Fibroblast of the aortic adventitia (primary cell): ENCODE measurements at regions not wholly inside any gene's neighbourhood (a gene's known extent, or its start where the extent isn't known, plus 50 kb on each side); places are given as distances from the start of the nearest gene placed in this dataset.
A peak's percentile ranks its signal among the peaks of the same experiment; 100 is the strongest.
"Not testable (repeated sequence)": the region's sequence is repeated elsewhere in the genome, so short reads cannot be mapped to it uniquely, and the experiment has no call there.

Experiments used
- DNase-seq: peaks from one replicate; pipeline ENCODE4 v3.0.0-alpha.2; 2010; ENCODE audit warnings: low read depth
- H3K4me3 ChIP-seq: 2 replicates; pipeline ENCODE4 v1.5.1; 2011; ENCODE audit warnings: low read depth, mild to moderate bottlenecking, control low read depth, low read length, moderate library complexity
- CTCF ChIP-seq: IDR thresholded peaks from 2 replicates; pipeline ENCODE4 v1.5.1; 2011; ENCODE audit warnings: mild to moderate bottlenecking, low read length, control low read depth, inconsistent platforms; ENCODE audit not compliant: insufficient read depth

- DNase-seq = no peak
- TF ChIP-seq CTCF = no peak
- no peak overlapping the region for H3K4me3 ChIP-seq
These were observed 321.5 kb upstream of the FSIP2 start for GRCh38 chr2:185417111-185417510.

- DNase-seq = no peak
- no peak overlapping the region for H3K4me3 ChIP-seq
- no peak for TF ChIP-seq CTCF
These were observed 320.9 kb upstream of the FSIP2 start for GRCh38 chr2:185417688-185418087.

GRCh38 chr2:185424958-185425629 is 313.5 kb upstream of the FSIP2 start:
- not testable (repeated sequence) for DNase-seq, H3K4me3 ChIP-seq

GRCh38 chr2:185428000-185428399 is 310.6 kb upstream of the FSIP2 start:
- no peak for DNase-seq
- no peak for TF ChIP-seq CTCF

GRCh38 chr2:185433824-185434223 is 304.8 kb upstream of the FSIP2 start:
- TF ChIP-seq CTCF = no peak
- peak; percentile 35 for DNase-seq

More at GRCh38 chr2:185428000-185428399, 310.6 kb upstream of the FSIP2 start:
- no peak overlapping the region for H3K4me3 ChIP-seq

GRCh38 chr2:185436787-185437372 is 301.7 kb upstream of the FSIP2 start:
- no peak for DNase-seq
- TF ChIP-seq CTCF = no peak
- no peak overlapping the region for H3K4me3 ChIP-seq

More at GRCh38 chr2:185433824-185434223, 304.8 kb upstream of the FSIP2 start:
- H3K4me3 ChIP-seq = no peak overlapping the region

- DNase-seq = no peak
- no peak overlapping the region for H3K4me3 ChIP-seq
- no peak for TF ChIP-seq CTCF
These were observed 297.1 kb upstream of the FSIP2 start for GRCh38 chr2:185441486-185442005.
